Sigmoid colon (tissue), 4 donors: ENCODE measurements at regions not wholly inside any gene's neighbourhood (a gene's known extent, or its start where the extent isn't known, plus 50 kb on each side); places are given as distances from the start of the nearest gene placed in this dataset.
"Not testable (repeated sequence)": the region's sequence is repeated elsewhere in the genome, so short reads cannot be mapped to it uniquely, and the experiment has no call there.

ENCODE experiments used
- CTCF ChIP-seq, 4 experiments: fragments of 450-650 bp in 3 of 4; fragments of 200-600 bp in 1 of 4; IDR thresholded peaks; one replicate each; pipeline ENCODE4 v1.5.1; 2016 to 2019; ENCODE audit warnings: antibody characterized with exemption in 4 of 4, mild to moderate bottlenecking in 3 of 4, moderate library complexity in 2 of 4
- EP300 ChIP-seq, 4 donors: sonication (generic); formaldehyde crosslinking; IDR thresholded peaks; one replicate each; pipeline ENCODE4 v1.6.1; 2017; ENCODE audit warnings: antibody characterized with exemption in 4 of 4
- POLR2A ChIP-seq, 2 donors: fragments of 450-650 bp; IDR thresholded peaks; one replicate each; pipeline ENCODE4 v1.6.1; 2016; ENCODE audit warnings: antibody characterized with exemption in 2 of 2, mild to moderate bottlenecking in 2 of 2, moderate library complexity in 2 of 2
- POLR2AphosphoS5 ChIP-seq, 4 donors: sonication (generic); formaldehyde crosslinking; IDR thresholded peaks; one replicate each; pipeline ENCODE4 v1.6.1; 2017; ENCODE audit warnings: antibody characterized with exemption in 4 of 4

DNA sequence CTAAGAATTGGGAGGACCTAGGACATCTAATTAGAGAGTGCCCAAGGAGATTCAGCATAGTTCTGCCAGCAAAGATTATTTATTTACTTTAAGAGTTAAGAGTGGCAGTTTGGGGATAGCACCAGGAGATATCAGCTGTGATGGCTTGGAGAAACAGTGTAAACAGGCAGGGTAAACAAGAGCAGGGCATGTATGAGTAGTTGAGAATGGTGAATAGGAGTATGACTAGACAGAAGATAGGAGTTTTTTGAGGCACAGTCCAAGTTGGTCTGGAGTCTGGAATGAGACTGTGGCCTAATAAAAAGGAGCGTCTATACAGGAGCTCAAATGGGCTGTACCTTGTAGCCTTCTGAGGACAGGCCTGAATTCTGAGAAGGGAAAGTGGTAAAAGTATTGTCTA lies 404.1 kb downstream of the BCKDHB start:
- TF ChIP-seq CTCF, POLR2A, POLR2AphosphoS5, EP300 (IDR thresholded peaks at IDR 0.05): not testable (repeated sequence)
